ENCODE measurements at regions not wholly inside any gene's neighbourhood (a gene's known extent, or its start where the extent isn't known, plus 50 kb on each side); places are given as distances from the start of the nearest gene placed in this dataset.

DNA sequence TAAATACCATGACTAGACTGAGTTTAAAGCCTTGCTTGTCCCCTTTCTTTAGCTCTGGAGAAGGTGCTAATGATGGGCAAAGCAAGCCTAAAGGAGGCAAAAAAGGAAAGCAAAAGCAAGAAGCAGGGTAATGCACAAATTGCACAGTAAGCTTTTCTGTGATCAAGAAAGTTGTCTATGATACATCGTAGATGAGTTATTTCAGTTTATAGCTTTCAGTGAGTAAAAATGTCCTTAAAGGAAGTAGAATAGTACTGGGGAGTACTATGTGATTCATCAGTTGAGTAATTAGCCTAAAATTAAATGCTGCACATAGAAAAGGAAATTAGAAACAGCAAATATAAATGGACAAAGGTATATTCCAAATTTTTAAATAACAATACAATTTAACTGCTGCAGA is 50.2 kb upstream of the PDE5A start:
- 98% methylated on average over 1 of the region's 1 CpG for WGBS
- no peaks in the 10 kb centered on the region for H3K36me3 ChIP-seq (ENCODE audit: control insufficient read depth in 2 of 2, insufficient read depth in 2 of 2, low read length in 1 of 2)
- no peak overlapping the region for H3K4me3 ChIP-seq (ENCODE audit: low read length in 2 of 2)
- H3K27ac ChIP-seq (ENCODE audit: low read depth in 1 of 2, low read length in 1 of 2) = no peak overlapping the region
- no peaks in the 10 kb centered on the region for H3K9me3 ChIP-seq (ENCODE audit: control insufficient read depth in 2 of 2, insufficient read depth in 1 of 2, low read length in 1 of 2)
- no peaks in the 10 kb centered on the region for H3K27me3 ChIP-seq (ENCODE audit: control insufficient read depth in 2 of 2, insufficient read depth in 1 of 2, low read length in 1 of 2)
- no peak for DNase-seq (ENCODE audit: low read depth in 6 of 9, low spot score in 9 of 9)
- H3K4me1 ChIP-seq (ENCODE audit: control insufficient read depth in 2 of 2, insufficient read depth in 2 of 2, low read length in 2 of 2) = no peaks in the 10 kb centered on the region

Measured in thymus (tissue), 11 donors.